BE2C (cell line): ENCODE measurements at regions not wholly inside any gene's neighbourhood (a gene's known extent, or its start where the extent isn't known, plus 50 kb on each side); places are given as distances from the start of the nearest gene placed in this dataset.
A peak's percentile ranks its signal among the peaks of the same experiment; 100 is the strongest.
"Not testable (repeated sequence)": the region's sequence is repeated elsewhere in the genome, so short reads cannot be mapped to it uniquely, and the experiment has no call there.

ENCODE experiments used
- DNase-seq: peaks from one replicate; pipeline ENCODE4 v3.0.0-alpha.2; 2020
- H3K27me3 ChIP-seq: fragments of 250-450 bp; sonication (Bioruptor Pico); 2 replicates; pipeline ENCODE4 v1.5.1; 2020; ENCODE audit warnings: mild to moderate bottlenecking
- H3K36me3 ChIP-seq: fragments of 250-450 bp; sonication (Bioruptor Pico); 2 replicates; pipeline ENCODE4 v1.5.1; 2020; ENCODE audit warnings: mild to moderate bottlenecking
- H3K4me1 ChIP-seq: fragments of 250-450 bp; sonication (Bioruptor Pico); 2 replicates; pipeline ENCODE4 v1.5.1; 2020
- H3K4me3 ChIP-seq: 2 replicates; pipeline ENCODE4 v1.5.1; 2011; ENCODE audit warnings: low read depth, low read length
- H3K9me3 ChIP-seq: fragments of 250-450 bp; sonication (Bioruptor Pico); 2 replicates; pipeline ENCODE4 v1.5.1; 2020
- CTCF ChIP-seq: IDR thresholded peaks from 2 replicates; pipeline ENCODE4 v1.5.1; 2012; ENCODE audit warnings: mild to moderate bottlenecking, low read depth, low read length

- TF ChIP-seq CTCF, result no peak
- Histone ChIP-seq H3K27me3 (no peaks in the 10 kb centered on the region), H3K4me1 (peaks cover 39% of the 10 kb centered on the region), H3K9me3 (no peaks in the 10 kb centered on the region), H3K4me3 (no peak overlapping the region), H3K36me3 (peaks cover 17% of the 10 kb centered on the region)
- DNase-seq, result peak; percentile 71
These were observed 69.2 kb upstream of the GRK3 start for GRCh38 chr22:25495285-25495684.

GRCh38 chr22:25496396-25497064 is 67.9 kb upstream of the GRK3 start:
- no peak for TF ChIP-seq CTCF
- no peak for DNase-seq
- no peaks in the 10 kb centered on the region for H3K9me3 ChIP-seq

GRCh38 chr22:25497181-25497641 is 67.3 kb upstream of the GRK3 start:
- DNase-seq, result peak; percentile 33
- Histone ChIP-seq H3K36me3 (peaks cover 7% of the 10 kb centered on the region; the same call in 1 of the 2 replicates), H3K9me3 (no peaks in the 10 kb centered on the region), H3K4me3 (no peak overlapping the region), H3K4me1 (peaks cover 37% of the 10 kb centered on the region), H3K27me3 (no peaks in the 10 kb centered on the region)
- no peak for TF ChIP-seq CTCF

More at GRCh38 chr22:25496396-25497064, 67.9 kb upstream of the GRK3 start:
- Histone ChIP-seq H3K4me1 (peaks cover 39% of the 10 kb centered on the region), H3K36me3 (peaks cover 7% of the 10 kb centered on the region; the same call in 1 of the 2 replicates), H3K4me3 (no peak overlapping the region), H3K27me3 (no peaks in the 10 kb centered on the region)

- peaks cover 7% of the 10 kb centered on the region; the same call in 1 of the 2 replicates for H3K36me3 ChIP-seq
- H3K27me3 ChIP-seq, result no peaks in the 10 kb centered on the region
- no peak for DNase-seq
- peaks cover 31% of the 10 kb centered on the region for H3K4me1 ChIP-seq
- no peak overlapping the region for H3K4me3 ChIP-seq
- no peak for TF ChIP-seq CTCF
- no peaks in the 10 kb centered on the region for H3K9me3 ChIP-seq
These were observed 66.8 kb upstream of the GRK3 start for GRCh38 chr22:25497716-25498115.

GRCh38 chr22:25500671-25501070 is 63.8 kb upstream of the GRK3 start:
- H3K27me3 ChIP-seq, H3K36me3 ChIP-seq, DNase-seq, H3K4me1 ChIP-seq, H3K9me3 ChIP-seq, H3K4me3 ChIP-seq: not testable (repeated sequence)

GRCh38 chr22:25504017-25504416 is 60.5 kb upstream of the GRK3 start:
- not testable (repeated sequence) for H3K4me1 ChIP-seq, H3K36me3 ChIP-seq, DNase-seq, H3K4me3 ChIP-seq, H3K9me3 ChIP-seq, H3K27me3 ChIP-seq

GRCh38 chr22:25508161-25508560 is 56.3 kb upstream of the GRK3 start:
- no peaks in the 10 kb centered on the region for H3K4me1 ChIP-seq
- TF ChIP-seq CTCF, result no peak
- H3K4me3 ChIP-seq, result no peak overlapping the region
- H3K27me3 ChIP-seq, result no peaks in the 10 kb centered on the region
- no peaks in the 10 kb centered on the region for H3K9me3 ChIP-seq
- DNase-seq, result no peak
- peaks cover 18% of the 10 kb centered on the region for H3K36me3 ChIP-seq
